Right lobe of liver (tissue), 6 donors: ENCODE measurements at regions not wholly inside any gene's neighbourhood (a gene's known extent, or its start where the extent isn't known, plus 50 kb on each side); places are given as distances from the start of the nearest gene placed in this dataset.

Experiments
- ATAC-seq, 4 donors: fragments of 200-7000 bp; cut with Tn5 transposase; one replicate each; pipeline ENCODE4 v1.9.1; 2020; ENCODE audit warnings: mild to moderate bottlenecking in 4 of 4, moderate library complexity in 4 of 4
- DNase-seq, 3 donors: peaks; one replicate each; pipeline ENCODE4 v3.0.0-alpha.2; 2020
- H3K27ac ChIP-seq, 3 donors: fragments of 200-600 bp; one replicate each; pipeline ENCODE4 v1.8.0; 2022
- H3K27me3 ChIP-seq, 2 donors: fragments of 200-600 bp; one replicate each; pipeline ENCODE4 v1.8.0; 2022
- H3K36me3 ChIP-seq, 4 donors: fragments of 200-600 bp; sonication (generic) in 1 of 4; one replicate each; pipeline versions ENCODE4 v1.5.1 to v1.8.0; 2017 to 2022; ENCODE audit warnings: control low read depth in 1 of 4
- H3K4me1 ChIP-seq, 4 donors: fragments of 200-600 bp; sonication (generic) in 1 of 4; one replicate each; pipeline versions ENCODE4 v1.5.1 to v1.8.0; 2017 to 2022; ENCODE audit warnings: control low read depth in 1 of 4
- H3K4me3 ChIP-seq, 3 donors: fragments of 200-600 bp; one replicate each; pipeline ENCODE4 v1.8.0; 2022
- H3K9me3 ChIP-seq, 4 donors: fragments of 200-600 bp; sonication (generic) in 1 of 4; one replicate each; pipeline versions ENCODE4 v1.5.1 to v1.8.0; 2017 to 2022; ENCODE audit warnings: control low read depth in 1 of 4
- CTCF ChIP-seq, 4 donors: fragments of 200-600 bp in 3 of 4; fragments of 450-650 bp in 1 of 4; IDR thresholded peaks; one replicate each; pipeline versions ENCODE4 v1.5.1 to v1.8.0; 2016 to 2022; ENCODE audit warnings: antibody characterized with exemption in 4 of 4, mild to moderate bottlenecking in 2 of 4
- POLR2A ChIP-seq: fragments of 450-650 bp; IDR thresholded peaks from one replicate; pipeline ENCODE4 v1.6.1; 2017; ENCODE audit warnings: antibody characterized with exemption, mild to moderate bottlenecking
- WGBS: methylation state at CpG from one replicate; pipeline ENCODE4 v1.1.6; 2018; ENCODE audit warnings: low coverage, low lambda C conversion rate; ENCODE audit not compliant: insufficient coverage; ENCODE audit errors: missing lambda C conversion rate; 5-methylcytosine and 5-hydroxymethylcytosine counted together
- intact Hi-C, 2 donors: fragments of 100-400 bp; cut with DNase I; formaldehyde crosslinking; loops; one replicate each; pipeline versions ENCODE4 v1.11.2 to v1.14.1; 2022
- donor health status: DM: no; HTN: yes; CAD: no.
- donor health status: DM: no; HTN: no; CAD: no.
- donor health status: DM: no; HTN: no; CAD: no.
- donor health status: DM: no; HTN: yes; CAD: no.
- donor health status: DM: no; HTN: yes; CAD: no.

- H3K36me3 ChIP-seq, result no peaks in the 10 kb centered on the region
- no peaks in the 10 kb centered on the region for H3K9me3 ChIP-seq
- H3K4me1 ChIP-seq, result peaks cover 0 to 15% (median 5%) of the 10 kb centered on the region in 4 donors
- intact Hi-C loops, result no loop called here
- 51% methylated on average over 11 of the region's 11 CpGs for WGBS
- peak overlapping the region; percentile 70 to 93 (median 76) for H3K4me3 ChIP-seq
- peak overlapping the region in 2 of 3 donors; percentile 86 to 90 for H3K27ac ChIP-seq
- H3K27me3 ChIP-seq, result no peaks in the 10 kb centered on the region
- ATAC-seq (no peak), DNase-seq (no peak)
- TF ChIP-seq POLR2A (no peak), CTCF (IDR thresholded peaks at IDR 0.05) (no peak)
Measured at GRCh38 chr6:138690975-138691594, 82.5 kb upstream of the CCDC28A start.

GRCh38 chr6:138691595-138692057 is 81.9 kb upstream of the CCDC28A start:
- Histone ChIP-seq H3K27ac (peak overlapping the region; percentile 86 to 90 (median 88)), H3K9me3 (no peaks in the 10 kb centered on the region), H3K4me1 (peaks cover 0 to 15% (median 5%) of the 10 kb centered on the region in 4 donors), H3K27me3 (no peaks in the 10 kb centered on the region), H3K4me3 (peak overlapping the region; percentile 70 to 93 (median 76)), H3K36me3 (no peaks in the 10 kb centered on the region)
- intact Hi-C loops, result no loop called here
- ATAC-seq (peak; percentile 28 to 34 (median 30)), DNase-seq (no peak)
- no peak for TF ChIP-seq POLR2A
- no peak for TF ChIP-seq CTCF (IDR thresholded peaks at IDR 0.05)
- WGBS, result 2% methylated on average over 7 of the region's 14 CpGs

GRCh38 chr6:138692058-138692977 is 81.3 kb upstream of the CCDC28A start:
- intact Hi-C loops, result no loop called here
- DNase-seq, result peak; percentile 85 to 89 (median 86)

More at GRCh38 chr6:138692058-138692977, 81.3 kb upstream of the CCDC28A start:
- peak overlapping the region; percentile 70 to 93 (median 76) for H3K4me3 ChIP-seq
- TF ChIP-seq POLR2A, result no peak
- peak; percentile 86 to 98 (median 90) for TF ChIP-seq CTCF (IDR thresholded peaks at IDR 0.05)
- no peaks in the 10 kb centered on the region for H3K9me3 ChIP-seq
- H3K27me3 ChIP-seq, result no peaks in the 10 kb centered on the region
- WGBS, result 0% methylated on average over 7 of the region's 103 CpGs
- H3K27ac ChIP-seq, result peak overlapping the region; percentile 86 to 90 (median 88)
- H3K36me3 ChIP-seq, result no peaks in the 10 kb centered on the region
- H3K4me1 ChIP-seq, result peaks cover 0 to 15% (median 5%) of the 10 kb centered on the region in 4 donors
- ATAC-seq, result peak; percentile 76 to 81 (median 79)
